WTC11 (cell line): ENCODE measurements at regions not wholly inside any gene's neighbourhood (a gene's known extent, or its start where the extent isn't known, plus 50 kb on each side); places are given as distances from the start of the nearest gene placed in this dataset.

ENCODE experiments used
- ATAC-seq: fragments of 200-7000 bp; cut with Tn5 transposase; 2 replicates; pipeline ENCODE4 v1.10.0; 2021; ENCODE audit warnings: mild to moderate bottlenecking, moderate library complexity
- CTCF ChIA-PET: fragments of 300-600 bp; sonication (Branson Sonifier 250); formaldehyde crosslinking; loops from one replicate; lab custom pipeline; 2021; ENCODE audit warnings: antibody characterized with exemption; lab: Charles Lee
- POLR2A ChIA-PET: fragments of 350-600 bp; sonication (Branson Sonifier 250); formaldehyde crosslinking; loops from one replicate; lab custom pipeline; 2021; ENCODE audit warnings: antibody characterized with exemption; lab: Charles Lee
- DNase-seq: peaks from one replicate; pipeline ENCODE4 v3.0.0; 2021; ENCODE audit warnings: low spot score
- H3K27ac Mint-ChIP-seq: 2 replicates; pipeline ENCODE4 v1.8.0; 2021; ENCODE audit warnings: mixed read lengths
- H3K27me3 Mint-ChIP-seq: 2 replicates; pipeline ENCODE4 v1.8.0; 2021; ENCODE audit warnings: low read depth, mild to moderate bottlenecking, moderate library complexity, mixed read lengths
- H3K36me3 Mint-ChIP-seq: 2 replicates; pipeline ENCODE4 v1.8.0; 2021; ENCODE audit warnings: mixed read lengths
- H3K4me1 Mint-ChIP-seq: 2 replicates; pipeline ENCODE4 v1.8.0; 2022; ENCODE audit warnings: mixed read lengths
- H3K4me3 Mint-ChIP-seq: 2 replicates; pipeline ENCODE4 v1.8.0; 2021; ENCODE audit warnings: mild to moderate bottlenecking, moderate library complexity, mixed read lengths
- H3K9me3 Mint-ChIP-seq: 2 replicates; pipeline ENCODE4 v1.8.0; 2021; ENCODE audit warnings: mixed read lengths
- CBFB ChIP-seq: sonication (generic); formaldehyde crosslinking; IDR thresholded peaks from 2 replicates; pipeline ENCODE4 v1.8.1; 2022; ENCODE audit warnings: mild to moderate bottlenecking, low read depth, missing genetic modification reagents
- CREB1 ChIP-seq: sonication (generic); formaldehyde crosslinking; IDR thresholded peaks from 2 replicates; pipeline ENCODE4 v1.8.0; 2023; ENCODE audit warnings: mild to moderate bottlenecking, missing genetic modification reagents
- ETV6 ChIP-seq: sonication (generic); formaldehyde crosslinking; IDR thresholded peaks from 2 replicates; pipeline ENCODE4 v1.8.1; 2022; ENCODE audit warnings: mild to moderate bottlenecking, missing genetic modification reagents
- FOXK1 ChIP-seq: sonication (generic); formaldehyde crosslinking; IDR thresholded peaks from 2 replicates; pipeline ENCODE4 v1.8.0; 2022; ENCODE audit warnings: mild to moderate bottlenecking, moderate library complexity, missing genetic modification reagents
- GRHL2 ChIP-seq: fragments of 250-450 bp; sonication (Bioruptor Pico); IDR thresholded peaks from 2 replicates; pipeline ENCODE4 v1.8.0; 2022; ENCODE audit warnings: mild to moderate bottlenecking, moderate library complexity; ENCODE audit not compliant: insufficient replicate concordance, severe bottlenecking
- KAT7 ChIP-seq: sonication (generic); formaldehyde crosslinking; IDR thresholded peaks from 2 replicates; pipeline ENCODE4 v1.8.1; 2023; ENCODE audit warnings: missing genetic modification reagents, mild to moderate bottlenecking, borderline replicate concordance
- MYBL2 ChIP-seq: sonication (generic); formaldehyde crosslinking; IDR thresholded peaks from 2 replicates; pipeline ENCODE4 v1.8.1; 2023; ENCODE audit warnings: mild to moderate bottlenecking, moderate library complexity, missing genetic modification reagents
- NFATC4 ChIP-seq: fragments of 250-450 bp; sonication (Bioruptor Pico); IDR thresholded peaks from 2 replicates; pipeline ENCODE4 v1.9.0; 2021; ENCODE audit warnings: mild to moderate bottlenecking
- NR2C2 ChIP-seq: sonication (generic); formaldehyde crosslinking; IDR thresholded peaks from 2 replicates; pipeline ENCODE4 v1.8.0; 2022; ENCODE audit warnings: mild to moderate bottlenecking, missing genetic modification reagents
- NR3C1 ChIP-seq: sonication (generic); formaldehyde crosslinking; conservative IDR thresholded peaks from 2 replicates; pipeline ENCODE4 v1.8.1; 2023; ENCODE audit warnings: low read depth, mild to moderate bottlenecking, missing genetic modification reagents
- PRRX2 ChIP-seq: fragments of 250-450 bp; sonication (Bioruptor Pico); IDR thresholded peaks from 2 replicates; pipeline ENCODE4 v1.8.0; 2021; ENCODE audit warnings: mild to moderate bottlenecking
- SMAD3 ChIP-seq: sonication (generic); formaldehyde crosslinking; IDR thresholded peaks from 2 replicates; pipeline ENCODE4 v1.8.0; 2022; ENCODE audit warnings: missing genetic modification reagents, mild to moderate bottlenecking, borderline replicate concordance
- SP1 ChIP-seq: sonication (generic); formaldehyde crosslinking; conservative IDR thresholded peaks from 2 replicates; pipeline ENCODE4 v1.8.1; 2022; ENCODE audit warnings: missing genetic modification reagents
- ZBTB21 ChIP-seq: sonication (generic); formaldehyde crosslinking; IDR thresholded peaks from 2 replicates; pipeline ENCODE4 v1.8.1; 2023; ENCODE audit warnings: mild to moderate bottlenecking, missing genetic modification reagents, borderline replicate concordance
- ZNF263 ChIP-seq: sonication (generic); formaldehyde crosslinking; IDR thresholded peaks from 2 replicates; pipeline ENCODE4 v1.8.1; 2022; ENCODE audit warnings: low read depth, mild to moderate bottlenecking, moderate library complexity, missing genetic modification reagents
- TF ChIP-seq, protein P1 (sequence below): sonication (generic); formaldehyde crosslinking; IDR thresholded peaks from 2 replicates; pipeline ENCODE4 v1.8.1; 2022; ENCODE audit warnings: low read depth, mild to moderate bottlenecking, moderate library complexity, missing genetic modification reagents, borderline replicate concordance
- TF ChIP-seq, protein P2 (sequence below): sonication (generic); formaldehyde crosslinking; IDR thresholded peaks from 2 replicates; pipeline ENCODE4 v1.8.1; 2023; ENCODE audit warnings: mild to moderate bottlenecking, missing genetic modification reagents
- TF ChIP-seq, protein P3 (sequence below): sonication (generic); formaldehyde crosslinking; IDR thresholded peaks from 2 replicates; pipeline ENCODE4 v1.8.1; 2022; ENCODE audit warnings: mild to moderate bottlenecking, moderate library complexity, missing genetic modification reagents
- TF ChIP-seq, protein P4 (sequence below): fragments of 250-450 bp; sonication (Bioruptor Pico); IDR thresholded peaks from 2 replicates; pipeline ENCODE4 v1.8.0; 2021; ENCODE audit warnings: mild to moderate bottlenecking
- TF ChIP-seq, protein P5 (sequence below): fragments of 250-450 bp; sonication (Bioruptor Pico); IDR thresholded peaks from 2 replicates; pipeline ENCODE4 v1.9.0; 2021; ENCODE audit warnings: mild to moderate bottlenecking, borderline replicate concordance
- TF ChIP-seq, protein P6 (sequence below): fragments of 250-450 bp; sonication (Bioruptor Pico); IDR thresholded peaks from 2 replicates; pipeline ENCODE4 v1.9.0; 2021; ENCODE audit warnings: mild to moderate bottlenecking
- TF ChIP-seq, protein P7 (sequence below): sonication (generic); formaldehyde crosslinking; IDR thresholded peaks from 2 replicates; pipeline ENCODE4 v1.8.0; 2022; ENCODE audit warnings: mild to moderate bottlenecking, missing genetic modification reagents

DNA sequence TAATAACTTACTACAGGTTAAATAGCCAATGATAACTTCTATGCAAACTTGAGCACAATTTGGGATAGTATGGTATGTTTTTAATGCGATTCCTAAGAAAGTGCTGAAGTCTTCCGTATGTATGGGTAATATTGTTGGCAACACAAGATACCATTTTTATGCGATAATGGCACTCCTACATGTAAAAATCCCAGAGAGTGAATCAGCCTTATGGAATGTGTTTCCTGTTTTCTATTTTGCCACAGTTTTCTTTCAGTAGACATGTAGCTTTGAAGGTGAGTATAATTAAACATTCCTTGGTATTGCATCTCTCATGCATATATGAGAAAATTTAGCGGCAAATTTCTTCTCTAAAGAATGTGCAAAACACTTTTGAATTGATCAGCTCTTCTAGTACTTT lies 396.8 kb upstream of the AZI2 start (continued):
- TF ChIP-seq ETV6 (CRISPR knock-in tag) (no peak), CBFB (no peak), NFATC4 (CRISPR knock-in tag) (no peak), CREB1 (CRISPR knock-in tag) (no peak), NR2C2 (CRISPR knock-in tag) (no peak), SP1 (CRISPR knock-in tag) (no peak)
- TF ChIP-seq, protein P1, sequence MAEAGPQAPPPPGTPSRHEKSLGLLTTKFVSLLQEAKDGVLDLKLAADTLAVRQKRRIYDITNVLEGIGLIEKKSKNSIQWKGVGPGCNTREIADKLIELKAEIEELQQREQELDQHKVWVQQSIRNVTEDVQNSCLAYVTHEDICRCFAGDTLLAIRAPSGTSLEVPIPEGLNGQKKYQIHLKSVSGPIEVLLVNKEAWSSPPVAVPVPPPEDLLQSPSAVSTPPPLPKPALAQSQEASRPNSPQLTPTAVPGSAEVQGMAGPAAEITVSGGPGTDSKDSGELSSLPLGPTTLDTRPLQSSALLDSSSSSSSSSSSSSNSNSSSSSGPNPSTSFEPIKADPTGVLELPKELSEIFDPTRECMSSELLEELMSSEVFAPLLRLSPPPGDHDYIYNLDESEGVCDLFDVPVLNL (CRISPR knock-in tag): no peak
- TF ChIP-seq, protein P2, sequence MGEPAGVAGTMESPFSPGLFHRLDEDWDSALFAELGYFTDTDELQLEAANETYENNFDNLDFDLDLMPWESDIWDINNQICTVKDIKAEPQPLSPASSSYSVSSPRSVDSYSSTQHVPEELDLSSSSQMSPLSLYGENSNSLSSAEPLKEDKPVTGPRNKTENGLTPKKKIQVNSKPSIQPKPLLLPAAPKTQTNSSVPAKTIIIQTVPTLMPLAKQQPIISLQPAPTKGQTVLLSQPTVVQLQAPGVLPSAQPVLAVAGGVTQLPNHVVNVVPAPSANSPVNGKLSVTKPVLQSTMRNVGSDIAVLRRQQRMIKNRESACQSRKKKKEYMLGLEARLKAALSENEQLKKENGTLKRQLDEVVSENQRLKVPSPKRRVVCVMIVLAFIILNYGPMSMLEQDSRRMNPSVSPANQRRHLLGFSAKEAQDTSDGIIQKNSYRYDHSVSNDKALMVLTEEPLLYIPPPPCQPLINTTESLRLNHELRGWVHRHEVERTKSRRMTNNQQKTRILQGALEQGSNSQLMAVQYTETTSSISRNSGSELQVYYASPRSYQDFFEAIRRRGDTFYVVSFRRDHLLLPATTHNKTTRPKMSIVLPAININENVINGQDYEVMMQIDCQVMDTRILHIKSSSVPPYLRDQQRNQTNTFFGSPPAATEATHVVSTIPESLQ (CRISPR knock-in tag): no peak
- TF ChIP-seq, protein P3, sequence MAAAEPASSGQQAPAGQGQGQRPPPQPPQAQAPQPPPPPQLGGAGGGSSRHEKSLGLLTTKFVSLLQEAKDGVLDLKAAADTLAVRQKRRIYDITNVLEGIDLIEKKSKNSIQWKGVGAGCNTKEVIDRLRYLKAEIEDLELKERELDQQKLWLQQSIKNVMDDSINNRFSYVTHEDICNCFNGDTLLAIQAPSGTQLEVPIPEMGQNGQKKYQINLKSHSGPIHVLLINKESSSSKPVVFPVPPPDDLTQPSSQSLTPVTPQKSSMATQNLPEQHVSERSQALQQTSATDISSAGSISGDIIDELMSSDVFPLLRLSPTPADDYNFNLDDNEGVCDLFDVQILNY: no peak

DNA sequence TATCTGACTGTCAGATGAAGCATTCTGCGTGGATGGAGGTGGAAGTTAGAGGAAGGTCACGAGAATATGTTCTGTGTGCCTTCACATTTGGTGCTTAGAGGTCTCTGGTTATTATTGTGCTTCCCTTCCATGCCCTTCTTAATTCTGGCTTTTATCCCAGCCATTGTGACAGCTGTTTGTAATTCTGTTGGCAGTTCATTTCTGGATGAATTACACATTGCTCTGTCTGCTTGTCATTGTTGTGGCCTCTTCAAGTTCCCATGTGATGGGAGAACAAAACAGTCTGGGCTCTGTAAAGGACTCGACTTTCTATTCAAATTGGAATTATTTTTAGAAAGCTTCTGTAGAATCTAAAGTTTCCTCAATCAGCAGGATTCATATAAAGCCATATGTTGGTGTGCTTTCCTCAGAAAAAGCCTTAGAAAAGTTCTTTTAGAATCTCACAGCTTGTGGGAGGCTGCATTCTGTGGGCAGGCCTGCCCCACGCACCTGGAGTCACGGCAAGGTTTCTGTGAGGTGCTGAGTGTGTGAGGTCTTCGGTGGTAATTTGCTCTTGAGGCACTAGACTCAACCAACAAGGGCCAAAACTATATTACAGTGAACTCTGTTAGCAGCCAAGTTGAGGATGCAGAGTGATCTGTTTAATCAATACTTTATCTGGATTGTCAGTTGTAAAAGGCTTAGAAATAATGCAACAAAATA lies 397.4 kb upstream of the AZI2 start:
- Mint-ChIP-seq H3K4me1 (peaks cover 14% of the 10 kb centered on the region), H3K27me3 (no peaks in the 10 kb centered on the region), H3K9me3 (peaks cover 18% of the 10 kb centered on the region), H3K36me3 (peaks cover 10% of the 10 kb centered on the region), H3K4me3 (no peak overlapping the region), H3K27ac (no peak overlapping the region)
- ATAC-seq (no peak), DNase-seq (no peak)
- ChIA-PET CTCF (no interaction called here), POLR2A (no interaction called here)
- TF ChIP-seq, protein P4, sequence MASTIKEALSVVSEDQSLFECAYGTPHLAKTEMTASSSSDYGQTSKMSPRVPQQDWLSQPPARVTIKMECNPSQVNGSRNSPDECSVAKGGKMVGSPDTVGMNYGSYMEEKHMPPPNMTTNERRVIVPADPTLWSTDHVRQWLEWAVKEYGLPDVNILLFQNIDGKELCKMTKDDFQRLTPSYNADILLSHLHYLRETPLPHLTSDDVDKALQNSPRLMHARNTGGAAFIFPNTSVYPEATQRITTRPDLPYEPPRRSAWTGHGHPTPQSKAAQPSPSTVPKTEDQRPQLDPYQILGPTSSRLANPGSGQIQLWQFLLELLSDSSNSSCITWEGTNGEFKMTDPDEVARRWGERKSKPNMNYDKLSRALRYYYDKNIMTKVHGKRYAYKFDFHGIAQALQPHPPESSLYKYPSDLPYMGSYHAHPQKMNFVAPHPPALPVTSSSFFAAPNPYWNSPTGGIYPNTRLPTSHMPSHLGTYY: no peak
- TF ChIP-seq GRHL2 (CRISPR knock-in tag): no peak
- TF ChIP-seq, protein P5, sequence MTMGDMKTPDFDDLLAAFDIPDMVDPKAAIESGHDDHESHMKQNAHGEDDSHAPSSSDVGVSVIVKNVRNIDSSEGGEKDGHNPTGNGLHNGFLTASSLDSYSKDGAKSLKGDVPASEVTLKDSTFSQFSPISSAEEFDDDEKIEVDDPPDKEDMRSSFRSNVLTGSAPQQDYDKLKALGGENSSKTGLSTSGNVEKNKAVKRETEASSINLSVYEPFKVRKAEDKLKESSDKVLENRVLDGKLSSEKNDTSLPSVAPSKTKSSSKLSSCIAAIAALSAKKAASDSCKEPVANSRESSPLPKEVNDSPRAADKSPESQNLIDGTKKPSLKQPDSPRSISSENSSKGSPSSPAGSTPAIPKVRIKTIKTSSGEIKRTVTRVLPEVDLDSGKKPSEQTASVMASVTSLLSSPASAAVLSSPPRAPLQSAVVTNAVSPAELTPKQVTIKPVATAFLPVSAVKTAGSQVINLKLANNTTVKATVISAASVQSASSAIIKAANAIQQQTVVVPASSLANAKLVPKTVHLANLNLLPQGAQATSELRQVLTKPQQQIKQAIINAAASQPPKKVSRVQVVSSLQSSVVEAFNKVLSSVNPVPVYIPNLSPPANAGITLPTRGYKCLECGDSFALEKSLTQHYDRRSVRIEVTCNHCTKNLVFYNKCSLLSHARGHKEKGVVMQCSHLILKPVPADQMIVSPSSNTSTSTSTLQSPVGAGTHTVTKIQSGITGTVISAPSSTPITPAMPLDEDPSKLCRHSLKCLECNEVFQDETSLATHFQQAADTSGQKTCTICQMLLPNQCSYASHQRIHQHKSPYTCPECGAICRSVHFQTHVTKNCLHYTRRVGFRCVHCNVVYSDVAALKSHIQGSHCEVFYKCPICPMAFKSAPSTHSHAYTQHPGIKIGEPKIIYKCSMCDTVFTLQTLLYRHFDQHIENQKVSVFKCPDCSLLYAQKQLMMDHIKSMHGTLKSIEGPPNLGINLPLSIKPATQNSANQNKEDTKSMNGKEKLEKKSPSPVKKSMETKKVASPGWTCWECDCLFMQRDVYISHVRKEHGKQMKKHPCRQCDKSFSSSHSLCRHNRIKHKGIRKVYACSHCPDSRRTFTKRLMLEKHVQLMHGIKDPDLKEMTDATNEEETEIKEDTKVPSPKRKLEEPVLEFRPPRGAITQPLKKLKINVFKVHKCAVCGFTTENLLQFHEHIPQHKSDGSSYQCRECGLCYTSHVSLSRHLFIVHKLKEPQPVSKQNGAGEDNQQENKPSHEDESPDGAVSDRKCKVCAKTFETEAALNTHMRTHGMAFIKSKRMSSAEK (CRISPR knock-in tag): no peak
- TF ChIP-seq ZNF263 (CRISPR knock-in tag): no peak
- TF ChIP-seq, protein P6, sequence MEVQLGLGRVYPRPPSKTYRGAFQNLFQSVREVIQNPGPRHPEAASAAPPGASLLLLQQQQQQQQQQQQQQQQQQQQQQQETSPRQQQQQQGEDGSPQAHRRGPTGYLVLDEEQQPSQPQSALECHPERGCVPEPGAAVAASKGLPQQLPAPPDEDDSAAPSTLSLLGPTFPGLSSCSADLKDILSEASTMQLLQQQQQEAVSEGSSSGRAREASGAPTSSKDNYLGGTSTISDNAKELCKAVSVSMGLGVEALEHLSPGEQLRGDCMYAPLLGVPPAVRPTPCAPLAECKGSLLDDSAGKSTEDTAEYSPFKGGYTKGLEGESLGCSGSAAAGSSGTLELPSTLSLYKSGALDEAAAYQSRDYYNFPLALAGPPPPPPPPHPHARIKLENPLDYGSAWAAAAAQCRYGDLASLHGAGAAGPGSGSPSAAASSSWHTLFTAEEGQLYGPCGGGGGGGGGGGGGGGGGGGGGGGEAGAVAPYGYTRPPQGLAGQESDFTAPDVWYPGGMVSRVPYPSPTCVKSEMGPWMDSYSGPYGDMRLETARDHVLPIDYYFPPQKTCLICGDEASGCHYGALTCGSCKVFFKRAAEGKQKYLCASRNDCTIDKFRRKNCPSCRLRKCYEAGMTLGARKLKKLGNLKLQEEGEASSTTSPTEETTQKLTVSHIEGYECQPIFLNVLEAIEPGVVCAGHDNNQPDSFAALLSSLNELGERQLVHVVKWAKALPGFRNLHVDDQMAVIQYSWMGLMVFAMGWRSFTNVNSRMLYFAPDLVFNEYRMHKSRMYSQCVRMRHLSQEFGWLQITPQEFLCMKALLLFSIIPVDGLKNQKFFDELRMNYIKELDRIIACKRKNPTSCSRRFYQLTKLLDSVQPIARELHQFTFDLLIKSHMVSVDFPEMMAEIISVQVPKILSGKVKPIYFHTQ: no peak
- TF ChIP-seq NR3C1 (CRISPR knock-in tag): no peak
- no peak for TF ChIP-seq KAT7 (CRISPR knock-in tag)
- no peak for TF ChIP-seq PRRX2 (CRISPR knock-in tag)
- TF ChIP-seq MYBL2 (CRISPR knock-in tag): no peak
- TF ChIP-seq, protein P7, sequence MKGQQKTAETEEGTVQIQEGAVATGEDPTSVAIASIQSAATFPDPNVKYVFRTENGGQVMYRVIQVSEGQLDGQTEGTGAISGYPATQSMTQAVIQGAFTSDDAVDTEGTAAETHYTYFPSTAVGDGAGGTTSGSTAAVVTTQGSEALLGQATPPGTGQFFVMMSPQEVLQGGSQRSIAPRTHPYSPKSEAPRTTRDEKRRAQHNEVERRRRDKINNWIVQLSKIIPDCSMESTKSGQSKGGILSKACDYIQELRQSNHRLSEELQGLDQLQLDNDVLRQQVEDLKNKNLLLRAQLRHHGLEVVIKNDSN (CRISPR knock-in tag): no peak
- no peak for TF ChIP-seq FOXK1 (CRISPR knock-in tag)
- no peak for TF ChIP-seq ZBTB21
- TF ChIP-seq ETV6 (CRISPR knock-in tag): no peak
- TF ChIP-seq SMAD3 (CRISPR knock-in tag): no peak
